HUDEP-2 (cell line): ENCODE measurements at regions not wholly inside any gene's neighbourhood (a gene's known extent, or its start where the extent isn't known, plus 50 kb on each side); places are given as distances from the start of the nearest gene placed in this dataset.
"Not testable (repeated sequence)": the region's sequence is repeated elsewhere in the genome, so short reads cannot be mapped to it uniquely, and the experiment has no call there.

Experiments used
- DNase-seq, 76 experiments: peaks; one replicate each; lab custom pipeline; 2025; ENCODE audit not compliant: unreplicated experiment in 76 of 76; lab: John Stamatoyannopoulos, UW

DNA sequence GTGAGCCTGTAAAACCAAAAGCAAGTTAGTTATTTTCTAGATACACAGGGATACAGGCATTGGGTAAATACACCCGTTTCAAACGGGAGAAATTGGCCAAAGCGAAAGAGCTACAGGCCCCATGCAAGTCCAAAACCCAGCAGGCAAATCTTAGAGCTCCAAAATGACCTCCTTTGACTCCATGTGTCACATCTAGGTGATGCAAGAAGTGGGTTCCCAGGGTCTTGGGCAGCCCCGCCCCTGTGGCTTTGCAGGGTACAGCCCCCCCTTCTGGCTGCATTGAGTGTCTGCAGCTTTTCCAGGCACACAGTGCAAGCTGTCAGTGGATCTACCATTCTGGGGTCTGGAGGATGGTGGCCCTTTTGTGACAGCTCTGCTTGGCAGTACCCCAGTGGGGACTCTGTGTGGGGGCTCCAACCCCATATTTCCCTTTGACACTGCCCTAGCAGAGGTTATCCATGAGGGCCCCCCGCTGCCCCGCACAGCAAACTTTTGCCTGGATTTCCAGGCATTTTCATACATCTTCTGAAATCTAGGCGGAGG, 1367.6 kb downstream of the CDH12 start:
- DNase-seq = not testable (repeated sequence)

DNA sequence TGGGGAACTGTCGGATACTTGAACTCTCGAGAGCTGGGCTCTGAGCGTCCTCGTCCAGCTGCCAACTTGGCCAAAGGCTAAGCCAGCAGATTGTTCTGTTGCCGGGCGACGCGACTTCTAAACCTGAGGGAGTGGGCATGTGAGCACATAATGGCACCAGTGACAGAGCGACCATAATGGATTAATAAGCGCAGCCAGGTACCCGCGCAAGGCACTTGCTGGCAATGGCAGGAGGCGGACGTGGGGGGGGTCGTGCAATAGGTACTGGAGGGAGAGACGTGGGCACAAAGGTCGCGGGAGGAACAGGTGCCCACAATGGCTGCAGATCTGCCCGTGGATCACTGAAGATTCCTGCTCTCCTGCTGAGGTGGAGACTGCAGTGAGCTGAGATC, 1368.7 kb downstream of the CDH12 start:
- not testable (repeated sequence) for DNase-seq

DNA sequence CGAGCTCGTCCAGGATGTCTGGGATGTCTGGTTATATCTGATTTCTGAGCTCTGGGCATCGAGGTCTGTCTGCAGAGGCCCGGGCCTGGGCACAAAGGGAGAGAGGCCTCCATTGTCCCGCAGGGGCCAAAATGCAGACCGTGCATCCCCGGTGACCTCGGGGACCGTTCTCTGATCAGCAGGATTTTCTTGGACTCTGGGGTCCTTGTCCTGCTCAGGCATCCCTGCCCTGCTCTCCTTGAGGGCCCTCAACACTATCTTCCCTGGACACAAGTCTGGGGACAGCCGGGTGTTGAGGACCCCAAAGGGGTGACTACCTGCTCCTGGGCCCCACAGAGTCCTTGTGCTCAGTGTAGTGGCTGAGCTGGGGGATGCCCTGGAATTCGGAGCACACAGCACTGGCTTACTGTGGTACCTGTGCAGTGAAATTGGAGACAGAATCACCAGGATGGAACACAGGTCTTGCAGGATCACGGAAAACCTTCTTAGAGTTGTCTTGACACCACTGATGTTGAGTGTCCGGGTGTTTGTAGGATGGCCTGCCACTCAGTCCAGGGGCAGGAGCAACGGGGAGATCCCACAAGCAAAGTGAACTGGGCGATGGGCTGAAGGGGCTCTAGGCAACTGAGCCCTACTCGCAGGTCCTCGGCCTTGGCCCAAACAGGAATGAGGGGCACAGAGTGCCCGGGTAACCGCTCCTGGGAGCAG, 1369.2 kb downstream of the CDH12 start:
- DNase-seq = not testable (repeated sequence)

DNA sequence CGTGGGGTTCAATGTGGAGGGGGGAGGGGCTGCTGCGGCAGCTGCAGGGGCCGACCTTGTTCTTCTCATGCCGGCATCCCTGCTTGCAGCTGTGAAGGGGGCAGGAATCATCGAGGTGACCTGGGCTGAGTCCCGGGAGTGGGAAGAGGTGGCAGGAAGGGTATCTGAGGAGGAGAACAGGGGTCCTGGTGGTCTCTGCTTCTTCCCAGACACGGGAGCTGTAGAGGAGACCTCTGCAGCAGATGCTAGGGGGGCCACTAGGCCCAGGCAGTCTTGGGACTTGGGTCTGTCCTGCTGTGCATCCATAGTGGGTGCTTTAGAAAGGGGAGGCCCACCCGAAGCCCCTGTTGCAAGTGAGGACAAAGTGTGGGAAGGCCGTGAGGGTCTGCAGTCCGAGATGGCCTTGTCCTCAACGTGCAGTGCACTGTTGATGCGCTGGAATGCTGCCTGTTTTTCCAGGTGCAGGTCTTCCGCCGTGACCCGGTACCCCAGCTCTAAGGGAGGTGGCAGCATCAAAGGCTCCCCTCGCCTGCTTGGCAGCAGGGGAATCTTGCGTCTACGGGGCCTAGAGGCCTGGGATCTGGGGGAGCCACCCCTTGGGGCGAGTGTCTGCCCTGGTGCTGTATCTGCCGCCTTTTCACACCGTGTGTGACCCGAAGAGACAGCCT, 1370.0 kb downstream of the CDH12 start:
- DNase-seq = not testable (repeated sequence)

DNA sequence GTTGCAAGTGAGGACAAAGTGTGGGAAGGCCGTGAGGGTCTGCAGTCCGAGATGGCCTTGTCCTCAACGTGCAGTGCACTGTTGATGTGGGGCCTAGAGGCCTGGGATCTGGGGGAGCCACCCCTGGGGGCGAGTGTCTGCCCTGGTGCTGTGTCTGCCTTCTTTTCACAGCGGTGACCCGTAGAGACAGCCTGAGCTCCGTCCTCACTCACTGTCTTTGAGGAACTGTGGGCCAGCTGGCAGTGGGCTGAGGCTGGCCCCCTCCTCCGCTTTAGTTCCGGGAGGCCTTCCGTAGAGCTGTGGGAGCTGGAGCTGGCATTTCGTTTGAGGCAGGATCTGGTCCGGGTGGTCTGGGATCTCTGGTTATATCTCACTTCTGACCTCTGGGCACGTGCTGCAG, 1370.6 kb downstream of the CDH12 start:
- DNase-seq = not testable (repeated sequence)

DNA sequence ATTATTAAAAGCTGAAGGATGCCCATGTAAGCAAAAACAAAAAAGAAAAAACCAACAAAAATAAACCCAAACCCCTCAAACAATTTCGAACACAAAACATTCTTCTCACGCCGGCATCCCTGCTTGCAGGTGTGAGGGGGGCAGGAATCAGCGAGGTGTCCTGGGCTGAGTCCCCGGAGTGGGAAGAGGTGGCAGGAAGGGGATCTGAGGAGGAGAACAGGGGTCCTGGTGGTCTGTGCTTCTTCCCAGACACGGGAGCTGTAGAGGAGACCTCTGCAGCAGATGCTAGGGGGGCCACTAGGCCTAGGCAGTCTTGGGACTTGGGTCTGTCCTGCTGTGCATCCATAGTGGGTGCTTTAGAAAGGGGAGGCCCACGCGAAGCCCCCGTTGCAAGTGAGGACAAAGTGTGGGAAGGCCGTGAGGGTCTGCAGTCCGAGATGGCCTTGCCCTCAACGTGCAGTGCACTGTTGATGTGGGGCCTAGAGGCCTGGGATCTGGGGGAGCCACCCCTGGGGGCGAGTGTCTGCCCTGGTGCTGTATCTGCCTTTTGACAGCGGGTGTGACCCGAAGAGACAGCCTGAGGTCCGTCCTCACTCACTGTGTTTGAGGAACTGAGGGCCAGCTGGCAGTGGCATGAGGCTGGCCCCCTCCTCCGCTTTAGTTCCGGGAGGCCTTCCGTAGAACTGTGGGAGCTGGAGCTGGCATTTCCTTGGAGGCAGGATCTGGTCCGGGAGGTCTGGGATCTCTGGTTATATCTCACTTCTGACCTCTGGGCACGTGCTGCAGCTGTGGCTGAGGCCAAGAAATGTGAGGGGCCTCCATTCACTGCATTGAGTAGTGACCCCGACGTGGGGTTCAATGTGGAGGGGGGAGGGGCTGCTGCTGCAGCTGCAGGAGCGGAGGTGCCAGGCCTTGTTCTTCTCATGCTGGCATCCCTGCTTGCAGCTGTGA, 1371.5 kb downstream of the CDH12 start:
- not testable (repeated sequence) for DNase-seq

DNA sequence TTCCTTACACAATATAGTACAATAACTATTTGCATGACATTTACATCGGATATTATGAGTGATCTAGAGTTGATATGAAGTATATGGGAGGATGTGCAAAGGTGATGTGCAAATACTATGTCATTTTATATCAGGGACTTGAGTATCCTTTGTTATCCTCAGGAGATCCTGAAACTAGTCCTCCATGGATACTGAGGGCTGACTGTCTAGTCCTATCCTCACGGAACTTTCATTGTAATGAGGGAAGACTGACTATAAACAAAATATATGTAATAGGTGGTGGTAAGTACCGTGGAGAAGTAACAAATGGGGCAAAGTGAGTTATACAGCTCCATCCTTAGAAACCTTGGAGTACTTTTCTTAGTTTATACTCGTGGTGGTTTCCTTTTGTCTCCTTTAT, 1373.1 kb downstream of the CDH12 start:
- not testable (repeated sequence) for DNase-seq

DNA sequence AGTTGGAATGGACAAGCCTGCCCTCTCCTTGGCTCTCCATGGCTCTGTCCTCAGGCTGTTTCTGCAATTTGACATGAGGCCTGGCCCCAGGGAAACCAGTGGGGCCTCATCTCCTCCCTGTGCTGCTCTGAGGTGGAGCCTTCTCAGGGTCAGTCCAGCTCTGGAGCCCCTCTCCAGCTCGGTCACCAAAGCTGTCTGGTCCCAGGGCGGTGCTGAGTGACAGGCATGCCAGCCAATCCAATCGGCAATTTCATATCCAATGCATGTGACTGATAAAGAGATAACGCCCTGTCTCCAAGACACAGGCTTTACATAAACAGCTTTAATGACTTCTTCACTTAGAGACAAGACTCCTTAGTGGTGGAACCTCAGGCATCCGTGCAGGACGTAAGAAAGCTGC, 1379.2 kb downstream of the CDH12 start:
- DNase-seq = peak in 8 of 76 experiments; percentile 0 to 4 (median 1)

DNA sequence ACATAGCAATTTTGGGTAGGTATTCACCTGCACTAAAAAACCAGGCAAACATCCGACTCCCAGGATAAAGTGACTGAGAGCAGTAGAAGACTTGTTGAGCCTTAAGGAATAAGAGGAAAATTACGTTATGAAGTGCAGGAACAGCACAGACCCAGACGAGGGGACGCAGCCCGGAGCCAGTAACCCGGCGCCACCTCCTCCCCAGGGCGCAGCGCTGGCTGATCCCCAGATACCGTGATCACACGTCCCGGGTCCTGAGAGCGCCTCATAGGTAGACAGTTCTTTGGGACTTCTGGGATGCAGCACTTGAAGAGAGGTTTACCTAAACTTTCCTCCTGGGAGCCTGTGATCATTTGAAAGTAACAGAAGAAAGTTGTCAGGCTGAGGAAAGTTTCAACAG, 1379.7 kb downstream of the CDH12 start:
- DNase-seq = not testable (repeated sequence)

DNA sequence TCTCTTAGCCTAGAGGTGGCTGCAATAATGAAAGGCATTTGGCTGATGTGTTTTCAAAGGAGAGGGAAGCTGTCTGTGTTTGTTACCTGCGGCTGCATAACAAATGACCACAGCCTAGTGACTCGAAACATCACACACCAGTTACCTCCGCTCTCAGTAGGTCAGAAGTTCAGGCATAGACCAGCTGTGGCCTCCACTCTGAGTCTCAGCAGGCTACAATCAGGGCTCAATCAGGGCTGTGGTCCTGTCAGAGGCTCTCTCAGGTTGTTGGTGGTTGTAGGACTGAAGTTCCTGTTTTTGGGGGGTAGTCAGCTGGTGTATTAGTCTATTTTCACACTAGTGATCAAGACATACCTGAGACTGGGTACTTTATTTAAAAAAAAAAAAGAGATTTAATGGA, 1381.5 kb downstream of the CDH12 start:
- not testable (repeated sequence) for DNase-seq

DNA sequence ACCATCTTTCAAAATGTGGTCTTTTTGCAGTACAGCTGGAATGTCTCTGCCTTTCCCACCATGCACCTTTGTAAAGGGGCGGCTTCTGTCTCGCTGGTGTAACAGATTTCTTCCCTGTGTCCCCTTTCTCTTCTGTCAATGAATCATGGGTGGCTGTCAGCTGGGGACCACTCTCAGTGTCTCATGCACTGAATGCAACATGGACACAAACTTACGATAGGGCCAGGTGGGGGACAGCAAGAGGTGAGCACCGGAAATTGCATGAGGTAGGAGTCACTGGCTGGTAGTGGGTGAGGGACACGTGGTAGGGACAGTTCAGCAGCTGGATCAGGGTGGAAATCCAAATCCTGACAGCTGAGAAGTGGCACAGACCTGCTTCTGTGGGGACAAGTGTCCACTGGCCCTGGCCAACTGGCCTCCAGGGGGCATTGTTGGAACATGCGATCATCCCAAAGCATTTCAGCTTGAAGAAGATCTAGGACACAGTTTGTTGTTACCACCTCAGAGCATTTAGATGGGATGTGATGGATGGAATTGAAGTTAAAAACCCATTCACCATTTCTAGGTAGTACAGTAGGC, 1383.5 kb downstream of the CDH12 start:
- DNase-seq = peak in 26 of 76 experiments; percentile 0 to 54 (median 11)

DNA sequence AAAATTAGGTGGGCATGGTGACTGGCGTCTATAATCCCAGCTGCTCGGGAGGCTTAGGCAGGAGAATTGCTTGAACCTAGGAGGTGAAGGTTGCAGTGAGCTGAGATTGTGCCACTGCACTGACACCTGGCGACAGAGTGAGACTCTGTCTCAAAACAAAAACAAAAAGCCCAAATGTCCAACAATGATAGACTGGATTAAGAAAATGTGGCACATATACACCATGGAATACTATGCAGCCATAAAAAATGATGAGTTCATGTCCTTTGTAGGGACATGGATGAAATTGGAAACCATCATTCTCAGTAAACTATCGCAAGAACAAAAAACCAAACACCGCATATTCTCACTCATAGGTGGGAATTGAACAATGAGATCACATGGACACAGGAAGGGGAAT, 1385.6 kb downstream of the CDH12 start:
- not testable (repeated sequence) for DNase-seq

DNA sequence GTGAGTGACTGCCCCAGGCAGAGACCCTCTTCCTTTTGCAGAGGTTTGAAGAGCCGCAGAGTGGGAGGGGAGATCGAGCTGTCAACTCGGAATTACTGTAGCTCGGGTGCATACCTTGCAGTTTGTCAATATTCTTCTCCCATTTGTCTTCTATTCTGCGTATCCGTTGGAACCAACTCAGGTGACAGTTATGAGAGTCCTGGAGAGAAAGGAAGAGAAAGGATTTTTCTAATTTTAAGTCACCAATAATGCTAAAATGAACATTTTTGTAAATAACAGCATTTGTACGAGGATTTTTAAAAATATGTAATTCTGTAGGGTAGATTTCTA, 1393.4 kb downstream of the CDH12 start:
- DNase-seq = not testable (repeated sequence)

DNA sequence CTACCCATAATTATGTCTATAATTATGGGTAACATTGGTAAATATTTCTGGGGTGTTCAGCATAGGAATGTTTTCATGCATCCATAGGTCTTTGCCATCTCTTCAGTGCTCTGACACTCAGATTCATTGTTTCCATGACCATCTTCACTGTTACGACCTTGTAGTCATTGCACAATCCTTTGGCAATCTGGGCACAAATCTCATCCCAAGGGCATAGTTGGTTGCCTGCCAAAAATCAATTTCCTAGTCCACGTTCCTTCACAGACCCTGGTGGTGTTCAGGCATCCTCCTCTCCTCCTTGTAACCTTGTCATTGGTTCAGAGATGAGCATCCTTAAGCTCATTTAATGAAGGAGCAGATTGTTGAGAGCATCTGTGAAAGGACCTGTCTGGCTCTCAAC, 1400.7 kb downstream of the CDH12 start:
- no peak for DNase-seq

DNA sequence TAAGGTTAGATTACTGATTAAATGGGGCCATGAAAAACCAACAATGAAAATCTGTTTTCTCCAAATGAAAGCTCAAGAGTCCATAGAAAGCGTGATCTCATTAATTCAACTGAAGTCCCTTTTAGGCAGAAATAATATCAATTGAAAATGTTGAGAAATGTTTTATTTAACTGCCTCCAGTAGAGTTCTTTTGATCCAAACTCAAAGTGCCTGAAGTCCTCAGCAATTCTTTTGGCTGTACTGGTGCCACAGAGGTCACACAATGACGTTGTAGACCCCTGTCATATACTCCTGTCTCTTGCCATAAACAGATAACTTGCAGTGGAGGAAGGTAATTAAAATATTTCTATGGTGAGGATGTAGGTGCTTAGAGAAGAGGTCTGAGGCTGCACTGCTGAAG, 1420.5 kb downstream of the CDH12 start:
- DNase-seq = no peak

DNA sequence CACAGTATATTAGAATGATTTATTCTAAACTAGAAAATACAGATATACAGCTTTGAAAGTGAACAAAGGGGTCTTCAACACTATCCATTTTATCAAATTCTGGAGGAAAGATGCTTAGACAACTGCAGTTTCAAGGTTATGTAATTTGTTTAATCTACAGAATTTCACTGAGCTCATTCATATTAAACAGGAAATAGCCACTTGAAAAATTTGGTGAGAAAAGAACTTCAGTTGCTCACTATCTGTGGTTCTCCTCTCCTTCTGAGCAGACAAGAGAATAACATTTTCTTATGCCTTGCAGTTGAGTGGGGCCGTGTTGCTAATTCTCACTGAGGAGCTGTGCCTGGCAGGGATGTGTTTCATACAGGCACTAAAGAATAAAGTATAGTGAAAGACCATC, 1428.2 kb downstream of the CDH12 start:
- DNase-seq = no peak

DNA sequence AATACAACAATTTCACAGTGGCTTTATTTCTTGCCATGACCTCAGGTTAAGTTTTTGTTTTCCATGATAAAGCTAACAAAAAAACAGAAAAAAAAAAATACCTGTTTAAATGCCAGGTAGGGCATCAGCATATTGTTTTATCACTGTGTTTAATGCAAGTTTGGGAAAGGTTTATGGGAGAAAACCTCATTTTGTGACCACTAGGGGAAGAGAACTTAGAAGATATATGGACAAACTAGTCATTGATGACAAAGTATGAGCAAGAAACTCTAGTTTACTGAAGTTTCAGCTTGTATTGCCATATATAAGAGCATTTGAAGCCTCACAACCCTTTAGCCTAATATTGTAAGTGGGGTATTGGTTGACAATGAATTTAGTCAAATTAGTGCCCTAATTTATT, 1431.4 kb upstream of the CDH18 start:
- DNase-seq = no peak

DNA sequence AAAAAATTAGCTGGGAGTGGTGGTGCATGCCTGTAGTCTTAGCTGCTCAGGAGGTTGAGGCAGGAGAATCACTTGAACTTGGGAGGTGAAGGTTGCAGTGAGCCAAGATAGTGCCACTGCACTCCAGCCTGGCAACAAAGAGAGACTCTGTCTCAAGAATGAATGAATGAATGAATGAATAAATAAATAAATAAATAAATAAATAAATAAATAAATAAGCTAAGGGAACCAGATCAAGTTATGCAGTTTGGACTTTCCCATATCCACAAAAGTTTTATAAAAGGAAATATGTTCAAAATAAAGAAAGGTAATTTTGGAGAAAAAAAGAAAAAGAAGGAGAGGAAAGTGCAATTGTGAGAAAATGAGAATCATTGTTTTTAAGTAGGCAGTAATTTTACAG, 1414.1 kb upstream of the CDH18 start:
- not testable (repeated sequence) for DNase-seq

DNA sequence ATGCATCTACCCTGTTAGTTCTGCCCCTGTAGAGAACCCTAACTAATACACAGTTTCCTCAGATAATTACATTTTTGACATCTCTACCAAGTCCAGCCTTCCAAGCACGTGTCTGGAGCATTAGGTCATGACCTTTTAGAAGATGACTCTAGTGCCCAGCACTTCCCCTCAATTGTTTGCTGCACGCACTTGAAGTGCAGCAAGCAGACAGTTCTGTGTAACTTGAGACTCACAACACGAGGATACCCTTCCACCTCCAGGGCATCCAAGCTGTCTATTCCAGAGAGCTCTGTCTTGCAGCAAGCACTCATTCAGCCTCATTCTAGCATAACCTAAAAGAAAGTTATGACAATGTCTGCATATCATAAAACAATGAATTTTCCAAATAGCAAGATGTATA, 1410.5 kb upstream of the CDH18 start:
- no peak for DNase-seq

DNA sequence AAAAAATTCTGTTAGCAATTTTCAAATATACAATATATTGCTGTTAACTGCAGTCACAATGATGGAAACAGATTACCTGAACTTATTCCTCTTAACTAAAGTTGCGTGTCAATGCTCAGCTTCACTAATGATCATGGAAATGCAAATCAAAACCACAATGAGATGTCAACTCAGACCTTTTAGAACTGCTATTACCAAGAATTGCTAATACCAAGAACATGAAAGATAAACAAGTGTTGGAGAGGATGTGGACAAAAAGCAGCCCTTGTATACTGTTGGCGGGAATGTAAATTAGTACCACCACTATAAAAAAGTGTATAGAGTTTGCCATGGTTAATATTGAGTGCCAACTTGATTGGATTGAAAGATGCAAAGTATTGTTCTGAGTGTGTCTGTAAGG, 1409.7 kb upstream of the CDH18 start:
- no peak for DNase-seq

DNA sequence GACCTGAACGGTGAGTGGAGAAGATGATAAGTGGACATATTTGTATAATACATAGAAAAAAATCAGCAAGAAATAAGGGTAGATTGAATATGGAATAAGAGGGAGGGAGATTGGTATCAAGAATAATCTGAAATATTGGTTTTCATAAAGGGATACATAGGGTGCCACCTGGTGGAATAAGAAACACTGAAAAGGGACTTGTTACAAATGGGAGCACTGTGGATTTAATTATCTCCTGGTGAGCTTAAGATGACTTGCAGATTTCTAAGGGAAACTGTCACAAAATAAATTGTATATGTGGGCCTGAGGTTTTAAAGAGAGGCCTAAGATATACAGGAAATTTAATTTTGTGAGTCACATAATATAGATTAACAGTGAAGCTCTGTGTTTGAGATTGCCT, 1403.5 kb upstream of the CDH18 start:
- DNase-seq = peak in 2 of 76 experiments; percentile 0 to 3
